ENCODE measurements at regions not wholly inside any gene's neighbourhood (a gene's known extent, or its start where the extent isn't known, plus 50 kb on each side); places are given as distances from the start of the nearest gene placed in this dataset.

GRCh38 chr7:53087274-53087673, 51.8 kb downstream of the POM121L12 start:
- no peaks in the 10 kb centered on the region for H3K27me3 Mint-ChIP-seq
- intact Hi-C loops (cut with micrococcal nuclease), result no loop called here
- Histone ChIP-seq H3K4me1 (ENCODE audit: control insufficient read depth in 2 of 2, insufficient read depth in 2 of 2, low read length in 2 of 2) (no peaks in the 10 kb centered on the region), H3K27me3 (ENCODE audit: control insufficient read depth in 2 of 2, insufficient read depth in 2 of 2, low read length in 2 of 2) (no peaks in the 10 kb centered on the region), H3K36me3 (ENCODE audit: control insufficient read depth in 2 of 3, insufficient read depth in 3 of 3, low read length in 3 of 3) (no peaks in the 10 kb centered on the region), H3K4me3 (ENCODE audit: low read length) (no peak overlapping the region), H3K27ac (ENCODE audit: low read depth, low read length) (no peak overlapping the region), H3K9me3 (ENCODE audit: control insufficient read depth in 2 of 3, low read length in 3 of 3) (no peaks in the 10 kb centered on the region)
- no peak for DNase-seq
- peaks cover 0 to 42% (median 18%) of the 10 kb centered on the region in 11 donors for H3K9me3 Mint-ChIP-seq
- no peak for ATAC-seq
- H3K27ac Mint-ChIP-seq, result no peak overlapping the region
- H3K4me3 Mint-ChIP-seq, result no peak overlapping the region
- ChIA-PET POLR2A (no interaction called here), CTCF (no interaction called here)
- H3K36me3 Mint-ChIP-seq, result no peaks in the 10 kb centered on the region
- no peaks in the 10 kb centered on the region for H3K4me1 Mint-ChIP-seq

GRCh38 chr7:53094191-53094590, 58.8 kb downstream of the POM121L12 start:
- Mint-ChIP-seq H3K9me3 (peaks cover 2 to 48% (median 10%) of the 10 kb centered on the region in 11 donors), H3K27me3 (no peaks in the 10 kb centered on the region), H3K4me1 (no peaks in the 10 kb centered on the region), H3K27ac (no peak overlapping the region), H3K4me3 (no peak overlapping the region), H3K36me3 (no peaks in the 10 kb centered on the region)
- POLR2A ChIA-PET, result no interaction called here
- ATAC-seq (no peak), DNase-seq (no peak)
- intact Hi-C loops (cut with micrococcal nuclease), result no loop called here
- no peaks in the 10 kb centered on the region for H3K9me3 ChIP-seq (ENCODE audit: control insufficient read depth in 2 of 3, low read length in 3 of 3)
- H3K4me3 ChIP-seq (ENCODE audit: low read length), result no peak overlapping the region
- no peaks in the 10 kb centered on the region for H3K4me1 ChIP-seq (ENCODE audit: control insufficient read depth in 2 of 2, insufficient read depth in 2 of 2, low read length in 2 of 2)
- no peaks in the 10 kb centered on the region for H3K36me3 ChIP-seq (ENCODE audit: control insufficient read depth in 2 of 3, insufficient read depth in 3 of 3, low read length in 3 of 3)
- H3K27ac ChIP-seq (ENCODE audit: low read depth, low read length), result no peak overlapping the region
- H3K27me3 ChIP-seq (ENCODE audit: control insufficient read depth in 2 of 2, insufficient read depth in 2 of 2, low read length in 2 of 2), result no peaks in the 10 kb centered on the region
- CTCF ChIA-PET, result no interaction called here

GRCh38 chr7:53094827-53095226, 59.4 kb downstream of the POM121L12 start:
- no peaks in the 10 kb centered on the region for H3K4me1 Mint-ChIP-seq
- H3K27ac Mint-ChIP-seq, result no peak overlapping the region
- ChIA-PET CTCF (no interaction called here), POLR2A (no interaction called here)
- no peaks in the 10 kb centered on the region for H3K36me3 Mint-ChIP-seq
- DNase-seq (no peak), ATAC-seq (no peak)
- no peak overlapping the region for H3K4me3 Mint-ChIP-seq
- Histone ChIP-seq H3K4me1 (ENCODE audit: control insufficient read depth in 2 of 2, insufficient read depth in 2 of 2, low read length in 2 of 2) (no peaks in the 10 kb centered on the region), H3K36me3 (ENCODE audit: control insufficient read depth in 2 of 3, insufficient read depth in 3 of 3, low read length in 3 of 3) (no peaks in the 10 kb centered on the region), H3K27ac (ENCODE audit: low read depth, low read length) (no peak overlapping the region), H3K9me3 (ENCODE audit: control insufficient read depth in 2 of 3, low read length in 3 of 3) (no peaks in the 10 kb centered on the region), H3K4me3 (ENCODE audit: low read length) (no peak overlapping the region), H3K27me3 (ENCODE audit: control insufficient read depth in 2 of 2, insufficient read depth in 2 of 2, low read length in 2 of 2) (no peaks in the 10 kb centered on the region)
- no peaks in the 10 kb centered on the region for H3K27me3 Mint-ChIP-seq
- peaks cover 2 to 48% (median 10%) of the 10 kb centered on the region in 11 donors for H3K9me3 Mint-ChIP-seq
- intact Hi-C loops (cut with micrococcal nuclease), result no loop called here

- intact Hi-C loops (cut with micrococcal nuclease), result no loop called here
- H3K27me3 ChIP-seq (ENCODE audit: control insufficient read depth in 2 of 2, insufficient read depth in 2 of 2, low read length in 2 of 2), result no peaks in the 10 kb centered on the region
- H3K9me3 Mint-ChIP-seq, result peaks cover 5 to 51% (median 10%) of the 10 kb centered on the region in 11 donors
Measured at GRCh38 chr7:53095731-53096501, 60.5 kb downstream of the POM121L12 start.

GRCh38 chr7:53100091-53100490, 64.7 kb downstream of the POM121L12 start:
- POLR2A ChIA-PET, result no interaction called here
- Histone ChIP-seq H3K4me3 (ENCODE audit: low read length) (no peak overlapping the region), H3K9me3 (ENCODE audit: control insufficient read depth in 2 of 3, low read length in 3 of 3) (no peaks in the 10 kb centered on the region), H3K27me3 (ENCODE audit: control insufficient read depth in 2 of 2, insufficient read depth in 2 of 2, low read length in 2 of 2) (no peaks in the 10 kb centered on the region), H3K4me1 (ENCODE audit: control insufficient read depth in 2 of 2, insufficient read depth in 2 of 2, low read length in 2 of 2) (no peaks in the 10 kb centered on the region), H3K27ac (ENCODE audit: low read depth, low read length) (no peak overlapping the region), H3K36me3 (ENCODE audit: control insufficient read depth in 2 of 3, insufficient read depth in 3 of 3, low read length in 3 of 3) (no peaks in the 10 kb centered on the region)
- Mint-ChIP-seq H3K9me3 (peaks cover 3 to 45% (median 13%) of the 10 kb centered on the region in 11 donors), H3K4me1 (no peaks in the 10 kb centered on the region), H3K27me3 (no peaks in the 10 kb centered on the region), H3K27ac (no peak overlapping the region), H3K36me3 (no peaks in the 10 kb centered on the region), H3K4me3 (no peak overlapping the region)
- intact Hi-C loops (cut with micrococcal nuclease), result no loop called here
- CTCF ChIA-PET, result no interaction called here
- ATAC-seq, result no peak
- no peak for DNase-seq

More at GRCh38 chr7:53095731-53096501, 60.5 kb downstream of the POM121L12 start:
- ChIA-PET POLR2A (no interaction called here), CTCF (no interaction called here)
- H3K27ac Mint-ChIP-seq, result no peak overlapping the region
- no peaks in the 10 kb centered on the region for H3K4me1 Mint-ChIP-seq
- Histone ChIP-seq H3K27ac (ENCODE audit: low read depth, low read length) (no peak overlapping the region), H3K4me3 (ENCODE audit: low read length) (no peak overlapping the region), H3K9me3 (ENCODE audit: control insufficient read depth in 2 of 3, low read length in 3 of 3) (no peaks in the 10 kb centered on the region), H3K4me1 (ENCODE audit: control insufficient read depth in 2 of 2, insufficient read depth in 2 of 2, low read length in 2 of 2) (no peaks in the 10 kb centered on the region), H3K36me3 (ENCODE audit: control insufficient read depth in 2 of 3, insufficient read depth in 3 of 3, low read length in 3 of 3) (no peaks in the 10 kb centered on the region)
- H3K36me3 Mint-ChIP-seq, result no peaks in the 10 kb centered on the region
- ATAC-seq, result no peak
- H3K4me3 Mint-ChIP-seq, result no peak overlapping the region
- H3K27me3 Mint-ChIP-seq, result no peaks in the 10 kb centered on the region
- DNase-seq, result no peak

- H3K27ac ChIP-seq (ENCODE audit: low read depth, low read length), result no peak overlapping the region
- H3K9me3 Mint-ChIP-seq, result peaks cover 3 to 49% (median 15%) of the 10 kb centered on the region in 11 donors
- POLR2A ChIA-PET, result no interaction called here
- no peaks in the 10 kb centered on the region for H3K4me1 Mint-ChIP-seq
- H3K4me3 Mint-ChIP-seq, result no peak overlapping the region
- CTCF ChIA-PET, result no interaction called here
- no peak overlapping the region for H3K4me3 ChIP-seq (ENCODE audit: low read length)
- no peaks in the 10 kb centered on the region for H3K9me3 ChIP-seq (ENCODE audit: control insufficient read depth in 2 of 3, low read length in 3 of 3)
- H3K36me3 ChIP-seq (ENCODE audit: control insufficient read depth in 2 of 3, insufficient read depth in 3 of 3, low read length in 3 of 3), result no peaks in the 10 kb centered on the region
- DNase-seq (no peak), ATAC-seq (no peak)
- intact Hi-C loops (cut with micrococcal nuclease), result no loop called here
- H3K27me3 Mint-ChIP-seq, result no peaks in the 10 kb centered on the region
- H3K27me3 ChIP-seq (ENCODE audit: control insufficient read depth in 2 of 2, insufficient read depth in 2 of 2, low read length in 2 of 2), result no peaks in the 10 kb centered on the region
- H3K4me1 ChIP-seq (ENCODE audit: control insufficient read depth in 2 of 2, insufficient read depth in 2 of 2, low read length in 2 of 2), result no peaks in the 10 kb centered on the region
- H3K36me3 Mint-ChIP-seq, result no peaks in the 10 kb centered on the region
- no peak overlapping the region for H3K27ac Mint-ChIP-seq
Measured at GRCh38 chr7:53101026-53101425, 65.6 kb downstream of the POM121L12 start.

GRCh38 chr7:53110425-53110824, 75.0 kb downstream of the POM121L12 start:
- H3K4me1 ChIP-seq (ENCODE audit: control insufficient read depth in 2 of 2, insufficient read depth in 2 of 2, low read length in 2 of 2), result no peaks in the 10 kb centered on the region
- Mint-ChIP-seq H3K9me3 (peaks cover 0 to 10% (median 2%) of the 10 kb centered on the region in 11 donors), H3K36me3 (no peaks in the 10 kb centered on the region), H3K27me3 (no peaks in the 10 kb centered on the region), H3K4me3 (no peak overlapping the region), H3K27ac (no peak overlapping the region), H3K4me1 (no peaks in the 10 kb centered on the region)
- POLR2A ChIA-PET, result no interaction called here
- DNase-seq (no peak), ATAC-seq (no peak)
- H3K36me3 ChIP-seq (ENCODE audit: control insufficient read depth in 2 of 3, insufficient read depth in 3 of 3, low read length in 3 of 3), result no peaks in the 10 kb centered on the region
- H3K27me3 ChIP-seq (ENCODE audit: control insufficient read depth in 2 of 2, insufficient read depth in 2 of 2, low read length in 2 of 2), result no peaks in the 10 kb centered on the region
- H3K9me3 ChIP-seq (ENCODE audit: control insufficient read depth in 2 of 3, low read length in 3 of 3), result peaks cover 0 to 4% (median 0%) of the 10 kb centered on the region in 3 experiments
- CTCF ChIA-PET, result no interaction called here
- intact Hi-C loops (cut with micrococcal nuclease), result no loop called here
- H3K4me3 ChIP-seq (ENCODE audit: low read length), result no peak overlapping the region
- no peak overlapping the region for H3K27ac ChIP-seq (ENCODE audit: low read depth, low read length)

Data from naive thymus-derived CD4-positive, alpha-beta T cell (primary cell).